GM12878 (cell line): ENCODE measurements at regions not wholly inside any gene's neighbourhood (a gene's known extent, or its start where the extent isn't known, plus 50 kb on each side); places are given as distances from the start of the nearest gene placed in this dataset.

Experiments
- ATF2 ChIP-seq: IDR thresholded peaks from 2 replicates; pipeline ENCODE4 v1.6.1; 2012; ENCODE audit warnings: low read length, inconsistent platforms
- CTCF ChIP-seq, 3 experiments: IDR thresholded peaks in 2 of 3; conservative IDR thresholded peaks in 1 of 3; 2 replicates each; pipeline ENCODE4 v1.5.1; 2011; ENCODE audit warnings: low read depth in 3 of 3, low read length in 3 of 3, mild to moderate bottlenecking in 3 of 3, control low read depth in 2 of 3, moderate library complexity in 2 of 3, inconsistent platforms in 1 of 3, mixed read lengths in 1 of 3; ENCODE audit not compliant: control insufficient read depth in 2 of 3, insufficient read depth in 1 of 3; ENCODE audit errors: extremely low read depth in 1 of 3
- FOXM1 ChIP-seq: IDR thresholded peaks from 2 replicates; pipeline ENCODE4 v1.6.1; 2012; ENCODE audit warnings: low read depth, mild to moderate bottlenecking, inconsistent platforms, low read length, moderate library complexity
- GABPA ChIP-seq: IDR thresholded peaks from 2 replicates; pipeline ENCODE4 v1.6.1; 2014; ENCODE audit warnings: antibody characterized with exemption, low read depth, mild to moderate bottlenecking, inconsistent platforms
- JUND ChIP-seq: IDR thresholded peaks from 2 replicates; pipeline ENCODE4 v1.6.1; 2012; ENCODE audit warnings: low read depth, mild to moderate bottlenecking, low read length, improper control_type of control experiment, moderate library complexity
- KLF5 ChIP-seq: fragments of 450-650 bp; IDR thresholded peaks from 2 replicates; pipeline ENCODE4 v1.6.1; 2014; ENCODE audit warnings: mild to moderate bottlenecking; ENCODE audit not compliant: partially characterized antibody
- POLR2A ChIP-seq: IDR thresholded peaks from 2 replicates; pipeline ENCODE4 v1.6.1; 2011; ENCODE audit warnings: low read depth, mild to moderate bottlenecking, low read length

GRCh38 chr17:63019138-63019873, 53.3 kb downstream of the TANC2 start:
- TF ChIP-seq FOXM1 (no peak), KLF5 (no peak), ATF2 (no peak), GABPA (no peak), JUND (no peak), CTCF (IDR thresholded peaks at IDR 0.05 in 2 of 3, conservative IDR thresholded peaks at IDR 0.05 in 1 of 3; ENCODE audit: control insufficient read depth in 2 of 3, extremely low read depth in 1 of 3, insufficient read depth in 1 of 3, low read depth in 3 of 3, low read length in 3 of 3) (no peak), POLR2A (no peak)
